ENCODE measurements at regions not wholly inside any gene's neighbourhood (a gene's known extent, or its start where the extent isn't known, plus 50 kb on each side); places are given as distances from the start of the nearest gene placed in this dataset.

GRCh38 chr19:31438401-31439269 lies 89.4 kb upstream of the TSHZ3 start:
- Histone ChIP-seq H3K27me3 (ENCODE audit: insufficient read depth, low read length) (no peaks in the 10 kb centered on the region), H2AFZ (ENCODE audit: low read depth, low read length) (no peak overlapping the region), H4K20me1 (ENCODE audit: insufficient read depth, low read length) (no peaks in the 10 kb centered on the region), H3K4me3 (ENCODE audit: insufficient read depth, low read depth, low read length) (no peak overlapping the region), H3K4me2 (ENCODE audit: low read length) (no peak overlapping the region), H3K27ac (ENCODE audit: low read depth, low read length) (no peak overlapping the region), H3K4me1 (ENCODE audit: insufficient read depth, low read length) (peaks cover 8% of the 10 kb centered on the region), H3K9ac (ENCODE audit: low read length) (no peak overlapping the region), H3K36me3 (ENCODE audit: insufficient read depth, low read length) (no peaks in the 10 kb centered on the region), H3K79me2 (ENCODE audit: insufficient read depth, low read length) (no peaks in the 10 kb centered on the region), H3K9me3 (ENCODE audit: insufficient read depth, low read depth, low read length) (no peaks in the 10 kb centered on the region)
- Mint-ChIP-seq H3K36me3 (ENCODE audit: low read depth, unreplicated experiment) (no peaks in the 10 kb centered on the region), H3K4me1 (ENCODE audit: low read depth, unreplicated experiment) (peaks cover 4% of the 10 kb centered on the region), H3K4me3 (ENCODE audit: unreplicated experiment) (no peak overlapping the region), H3K27me3 (ENCODE audit: low read depth, unreplicated experiment) (peaks cover 18% of the 10 kb centered on the region), H3K27ac (ENCODE audit: unreplicated experiment) (no peak overlapping the region), H3K9me3 (ENCODE audit: unreplicated experiment) (peaks cover 6% of the 10 kb centered on the region)
- no peak for DNase-seq (ENCODE audit: low read depth)
- FAIRE-seq: no peak
- TF ChIP-seq, protein P1, sequence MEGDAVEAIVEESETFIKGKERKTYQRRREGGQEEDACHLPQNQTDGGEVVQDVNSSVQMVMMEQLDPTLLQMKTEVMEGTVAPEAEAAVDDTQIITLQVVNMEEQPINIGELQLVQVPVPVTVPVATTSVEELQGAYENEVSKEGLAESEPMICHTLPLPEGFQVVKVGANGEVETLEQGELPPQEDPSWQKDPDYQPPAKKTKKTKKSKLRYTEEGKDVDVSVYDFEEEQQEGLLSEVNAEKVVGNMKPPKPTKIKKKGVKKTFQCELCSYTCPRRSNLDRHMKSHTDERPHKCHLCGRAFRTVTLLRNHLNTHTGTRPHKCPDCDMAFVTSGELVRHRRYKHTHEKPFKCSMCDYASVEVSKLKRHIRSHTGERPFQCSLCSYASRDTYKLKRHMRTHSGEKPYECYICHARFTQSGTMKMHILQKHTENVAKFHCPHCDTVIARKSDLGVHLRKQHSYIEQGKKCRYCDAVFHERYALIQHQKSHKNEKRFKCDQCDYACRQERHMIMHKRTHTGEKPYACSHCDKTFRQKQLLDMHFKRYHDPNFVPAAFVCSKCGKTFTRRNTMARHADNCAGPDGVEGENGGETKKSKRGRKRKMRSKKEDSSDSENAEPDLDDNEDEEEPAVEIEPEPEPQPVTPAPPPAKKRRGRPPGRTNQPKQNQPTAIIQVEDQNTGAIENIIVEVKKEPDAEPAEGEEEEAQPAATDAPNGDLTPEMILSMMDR (IDR thresholded peaks at IDR 0.05; ENCODE audit: insufficient read depth, low read depth, low read length): no peak
- no peak for TF ChIP-seq EZH2 (IDR thresholded peaks at IDR 0.05; ENCODE audit: insufficient read depth, low read length)

DNA sequence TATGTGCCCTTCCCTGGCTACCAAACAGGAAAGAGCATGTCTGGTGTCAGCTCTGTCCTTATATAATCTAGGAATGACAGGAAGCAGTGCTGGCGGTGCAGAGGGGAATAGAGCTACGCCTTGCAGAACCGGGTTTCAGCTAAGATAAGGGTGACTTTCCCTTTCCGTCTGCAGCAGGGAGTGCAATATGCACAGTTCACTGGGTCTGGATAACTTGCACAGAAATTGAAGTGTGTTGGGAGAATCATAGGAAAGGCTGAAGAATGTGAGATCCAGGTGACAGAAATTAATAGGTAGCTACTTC lies 90.0 kb upstream of the TSHZ3 start:
- Histone ChIP-seq H3K79me2 (ENCODE audit: insufficient read depth, low read length) (no peaks in the 10 kb centered on the region), H3K4me3 (ENCODE audit: insufficient read depth, low read depth, low read length) (no peak overlapping the region), H3K4me1 (ENCODE audit: insufficient read depth, low read length) (peaks cover 8% of the 10 kb centered on the region), H4K20me1 (ENCODE audit: insufficient read depth, low read length) (no peaks in the 10 kb centered on the region), H3K27me3 (ENCODE audit: insufficient read depth, low read length) (no peaks in the 10 kb centered on the region), H3K4me2 (ENCODE audit: low read length) (no peak overlapping the region), H3K27ac (ENCODE audit: low read depth, low read length) (no peak overlapping the region), H3K9ac (ENCODE audit: low read length) (no peak overlapping the region), H3K9me3 (ENCODE audit: insufficient read depth, low read depth, low read length) (no peaks in the 10 kb centered on the region), H3K36me3 (ENCODE audit: insufficient read depth, low read length) (no peaks in the 10 kb centered on the region), H2AFZ (ENCODE audit: low read depth, low read length) (no peak overlapping the region)
- peaks cover 18% of the 10 kb centered on the region for H3K27me3 Mint-ChIP-seq (ENCODE audit: low read depth, unreplicated experiment)
- no peak overlapping the region for H3K4me3 Mint-ChIP-seq (ENCODE audit: unreplicated experiment)
- no peak overlapping the region for H3K27ac Mint-ChIP-seq (ENCODE audit: unreplicated experiment)
- peaks cover 5% of the 10 kb centered on the region for H3K9me3 Mint-ChIP-seq (ENCODE audit: unreplicated experiment)
- H3K36me3 Mint-ChIP-seq (ENCODE audit: low read depth, unreplicated experiment): no peaks in the 10 kb centered on the region
- FAIRE-seq (no peak), DNase-seq (ENCODE audit: low read depth) (no peak)
- peaks cover 4% of the 10 kb centered on the region for H3K4me1 Mint-ChIP-seq (ENCODE audit: low read depth, unreplicated experiment)
- no peak for TF ChIP-seq EZH2 (IDR thresholded peaks at IDR 0.05; ENCODE audit: insufficient read depth, low read length)
- TF ChIP-seq, protein P1 (IDR thresholded peaks at IDR 0.05; ENCODE audit: insufficient read depth, low read depth, low read length): no peak

DNA sequence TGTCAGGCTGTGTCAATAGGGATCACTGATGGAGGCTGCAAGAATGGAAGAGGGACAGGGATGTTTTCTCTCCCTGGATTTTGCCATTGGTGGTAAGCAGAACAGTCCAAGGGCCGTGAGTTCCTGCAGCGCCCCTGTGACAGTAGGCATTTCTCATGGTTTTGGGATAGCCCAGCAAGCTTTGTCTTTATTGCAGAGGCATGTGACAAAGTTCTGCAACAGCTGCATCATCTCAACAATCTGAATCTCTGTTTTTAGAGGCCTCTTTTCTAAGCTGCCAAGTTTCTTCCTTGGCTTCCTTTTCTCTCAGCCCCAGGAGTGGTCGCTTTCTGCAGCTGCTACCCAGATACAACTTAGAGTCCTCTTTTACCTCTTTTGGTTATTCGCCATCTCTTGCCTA lies 95.7 kb upstream of the TSHZ3 start:
- Histone ChIP-seq H3K4me2 (ENCODE audit: low read length) (no peak overlapping the region), H3K27ac (ENCODE audit: low read depth, low read length) (no peak overlapping the region), H3K36me3 (ENCODE audit: insufficient read depth, low read length) (no peaks in the 10 kb centered on the region), H3K27me3 (ENCODE audit: insufficient read depth, low read length) (no peaks in the 10 kb centered on the region), H3K9ac (ENCODE audit: low read length) (no peak overlapping the region), H3K9me3 (ENCODE audit: insufficient read depth, low read depth, low read length) (no peaks in the 10 kb centered on the region), H3K4me3 (ENCODE audit: insufficient read depth, low read depth, low read length) (no peak overlapping the region), H3K4me1 (ENCODE audit: insufficient read depth, low read length) (no peaks in the 10 kb centered on the region), H2AFZ (ENCODE audit: low read depth, low read length) (no peak overlapping the region), H4K20me1 (ENCODE audit: insufficient read depth, low read length) (no peaks in the 10 kb centered on the region), H3K79me2 (ENCODE audit: insufficient read depth, low read length) (no peaks in the 10 kb centered on the region)
- peaks cover 2% of the 10 kb centered on the region for H3K9me3 Mint-ChIP-seq (ENCODE audit: unreplicated experiment)
- peaks cover 2% of the 10 kb centered on the region for H3K27me3 Mint-ChIP-seq (ENCODE audit: low read depth, unreplicated experiment)
- no peaks in the 10 kb centered on the region for H3K4me1 Mint-ChIP-seq (ENCODE audit: low read depth, unreplicated experiment)
- FAIRE-seq: no peak
- TF ChIP-seq, protein P1 (IDR thresholded peaks at IDR 0.05; ENCODE audit: insufficient read depth, low read depth, low read length): no peak
- no peak for TF ChIP-seq EZH2 (IDR thresholded peaks at IDR 0.05; ENCODE audit: insufficient read depth, low read length)
- no peaks in the 10 kb centered on the region for H3K36me3 Mint-ChIP-seq (ENCODE audit: low read depth, unreplicated experiment)
- DNase-seq (ENCODE audit: low read depth): no peak
- no peak overlapping the region for H3K4me3 Mint-ChIP-seq (ENCODE audit: unreplicated experiment)
- no peak overlapping the region for H3K27ac Mint-ChIP-seq (ENCODE audit: unreplicated experiment)

All from astrocyte (in vitro differentiated cells and primary cell).